Kidney (tissue), 13 donors: ENCODE measurements at regions not wholly inside any gene's neighbourhood (a gene's known extent, or its start where the extent isn't known, plus 50 kb on each side); places are given as distances from the start of the nearest gene placed in this dataset.

Experiments used
- DNase-seq, 5 donors: peaks; one replicate each; pipeline ENCODE4 v3.0.0-alpha.2; 2013 to 2020
- FAIRE-seq: peaks from 2 replicates; lab custom pipeline; 2012; peaks lifted over from hg19 to GRCh38; lab: Jason Lieb, UNC
- H3K27ac ChIP-seq, 2 donors: one replicate each; pipeline ENCODE4 v1.7.0; 2013; ENCODE audit warnings: low read depth in 2 of 2, low read length in 2 of 2, inconsistent platforms in 1 of 2
- H3K27me3 ChIP-seq: one replicate; pipeline ENCODE4 v1.7.1; 2013; ENCODE audit warnings: low read length, inconsistent platforms; ENCODE audit not compliant: control insufficient read depth, insufficient read depth
- H3K36me3 ChIP-seq, 3 donors: one replicate each; pipeline versions ENCODE4 v1.7.0 to v1.7.1; 2013; ENCODE audit warnings: low read length in 3 of 3, control low read depth in 1 of 3, inconsistent platforms in 1 of 3; ENCODE audit not compliant: insufficient read depth in 3 of 3, control insufficient read depth in 2 of 3
- H3K4me1 ChIP-seq, 3 donors: one replicate each; pipeline versions ENCODE4 v1.7.0 to v1.7.1; 2013; ENCODE audit warnings: low read length in 3 of 3, inconsistent platforms in 1 of 3, low read depth in 1 of 3; ENCODE audit not compliant: control insufficient read depth in 2 of 3, insufficient read depth in 2 of 3
- H3K4me3 ChIP-seq, 3 donors: one replicate each; pipeline versions ENCODE4 v1.7.0 to v1.8.1; 2013; ENCODE audit warnings: low read length in 3 of 3, control low read depth in 1 of 3, inconsistent platforms in 1 of 3
- H3K9ac ChIP-seq, 3 donors: one replicate each; pipeline versions ENCODE4 v1.7.0 to v1.7.1; 2013; ENCODE audit warnings: low read length in 3 of 3, control low read depth in 1 of 3, inconsistent platforms in 1 of 3
- H3K9me3 ChIP-seq, 3 donors: one replicate each; pipeline versions ENCODE4 v1.7.0 to v1.7.1; 2013; ENCODE audit warnings: low read length in 3 of 3, control low read depth in 1 of 3, inconsistent platforms in 1 of 3; ENCODE audit not compliant: control insufficient read depth in 2 of 3, insufficient read depth in 1 of 3
- intact Hi-C: fragments of 100-400 bp; cut with DNase I; formaldehyde crosslinking; loops from one replicate; pipeline ENCODE4 v1.11.1; 2022
- TF ChIP-seq, protein P1 (sequence below): IDR thresholded peaks from 3 replicates; pipeline ENCODE4 v1.5.1; 2012; ENCODE audit warnings: mild to moderate bottlenecking, moderate library complexity, borderline replicate concordance; ENCODE audit not compliant: insufficient read depth; ENCODE audit errors: extremely low read depth
- donor health status: control.
- donor health status: control.
- donor health status: control.
- donor health status: control.
- donor health status: control.
- donor health status: DM: yes; HTN: yes; CAD: no.
- donor health status: Normal renal cell carcinoma (clear cell type).

DNA sequence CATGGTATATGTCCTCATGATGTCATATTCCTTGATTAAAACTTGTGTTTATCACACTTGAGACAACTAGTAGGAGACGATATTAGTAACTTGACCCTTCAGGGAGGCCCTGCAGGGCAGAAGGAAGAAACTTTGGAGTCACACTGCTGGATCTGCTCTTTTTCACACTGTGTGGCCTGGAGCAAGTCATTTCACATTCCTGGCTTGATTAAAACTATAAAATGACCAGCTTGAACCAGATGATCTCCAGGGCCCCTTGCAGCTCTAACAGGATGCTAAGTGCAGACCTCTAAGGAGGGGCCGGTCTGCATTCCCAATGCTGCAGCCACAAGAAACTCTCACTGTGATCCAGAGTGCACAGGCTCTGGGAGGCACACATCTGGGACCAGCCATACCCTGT, 146.4 kb upstream of the ZNF366 start:
- peak in 4 of 5 donors; percentile 62 to 79 (median 73) for DNase-seq
- FAIRE-seq, result no peak
- Histone ChIP-seq H3K9me3 (no peaks in the 10 kb centered on the region), H3K27me3 (no peaks in the 10 kb centered on the region), H3K9ac (no peak overlapping the region), H3K4me3 (no peak overlapping the region), H3K27ac (no peak overlapping the region), H3K36me3 (no peaks in the 10 kb centered on the region), H3K4me1 (peaks cover 0 to 4% (median 3%) of the 10 kb centered on the region in 3 donors)
- TF ChIP-seq, protein P1, sequence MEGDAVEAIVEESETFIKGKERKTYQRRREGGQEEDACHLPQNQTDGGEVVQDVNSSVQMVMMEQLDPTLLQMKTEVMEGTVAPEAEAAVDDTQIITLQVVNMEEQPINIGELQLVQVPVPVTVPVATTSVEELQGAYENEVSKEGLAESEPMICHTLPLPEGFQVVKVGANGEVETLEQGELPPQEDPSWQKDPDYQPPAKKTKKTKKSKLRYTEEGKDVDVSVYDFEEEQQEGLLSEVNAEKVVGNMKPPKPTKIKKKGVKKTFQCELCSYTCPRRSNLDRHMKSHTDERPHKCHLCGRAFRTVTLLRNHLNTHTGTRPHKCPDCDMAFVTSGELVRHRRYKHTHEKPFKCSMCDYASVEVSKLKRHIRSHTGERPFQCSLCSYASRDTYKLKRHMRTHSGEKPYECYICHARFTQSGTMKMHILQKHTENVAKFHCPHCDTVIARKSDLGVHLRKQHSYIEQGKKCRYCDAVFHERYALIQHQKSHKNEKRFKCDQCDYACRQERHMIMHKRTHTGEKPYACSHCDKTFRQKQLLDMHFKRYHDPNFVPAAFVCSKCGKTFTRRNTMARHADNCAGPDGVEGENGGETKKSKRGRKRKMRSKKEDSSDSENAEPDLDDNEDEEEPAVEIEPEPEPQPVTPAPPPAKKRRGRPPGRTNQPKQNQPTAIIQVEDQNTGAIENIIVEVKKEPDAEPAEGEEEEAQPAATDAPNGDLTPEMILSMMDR, result no peak
- intact Hi-C loops, result no loop called here

DNA sequence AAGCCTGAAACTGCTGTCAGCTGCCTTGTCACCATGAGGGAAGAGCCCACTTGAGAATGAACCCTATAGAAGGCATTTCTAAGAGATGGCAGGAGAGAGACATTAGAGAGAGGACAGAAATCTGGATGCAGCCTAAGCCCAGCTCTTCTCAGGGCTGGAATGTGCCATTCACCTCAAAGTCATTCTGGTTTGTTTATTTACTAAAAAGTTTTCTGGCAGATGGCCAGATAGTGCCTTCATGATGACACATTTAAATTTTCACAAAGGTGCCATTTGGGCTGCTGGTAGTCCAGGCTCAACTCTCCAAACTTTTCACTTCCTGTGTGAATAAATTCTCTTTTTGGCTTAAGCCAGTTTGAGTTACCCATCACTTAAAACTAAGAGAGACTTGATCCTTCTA, 144.6 kb upstream of the ZNF366 start:
- Histone ChIP-seq H3K4me1 (peaks cover 0 to 4% (median 3%) of the 10 kb centered on the region in 3 donors), H3K27ac (no peak overlapping the region), H3K27me3 (no peaks in the 10 kb centered on the region), H3K36me3 (no peaks in the 10 kb centered on the region), H3K4me3 (no peak overlapping the region), H3K9ac (no peak overlapping the region), H3K9me3 (no peaks in the 10 kb centered on the region)
- FAIRE-seq (no peak), DNase-seq (no peak)
- TF ChIP-seq, protein P1, result no peak
- intact Hi-C loops, result no loop called here

DNA sequence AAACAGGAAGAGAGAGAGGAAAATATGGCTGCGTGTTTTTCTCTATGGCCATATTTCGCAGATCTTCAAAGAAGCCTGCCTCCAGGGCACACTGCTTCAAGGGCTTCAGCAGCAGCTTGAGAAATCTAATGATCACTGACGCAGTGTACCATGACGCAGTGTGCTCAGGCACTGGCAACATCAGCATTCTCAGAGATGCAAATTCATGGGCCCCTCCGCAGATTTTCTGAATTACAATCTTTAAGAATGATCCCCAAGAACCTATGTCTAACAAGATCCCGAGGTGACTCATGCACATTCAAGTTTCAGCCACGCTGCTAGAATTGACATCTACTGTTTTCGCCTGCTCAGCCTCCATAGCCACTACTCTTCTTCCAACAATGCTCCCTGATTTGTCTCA, 143.9 kb upstream of the ZNF366 start:
- no peaks in the 10 kb centered on the region for H3K36me3 ChIP-seq
- H3K27me3 ChIP-seq, result no peaks in the 10 kb centered on the region
- H3K4me3 ChIP-seq, result no peak overlapping the region
- no peak overlapping the region for H3K9ac ChIP-seq
- H3K27ac ChIP-seq, result no peak overlapping the region
- H3K4me1 ChIP-seq, result peaks cover 0 to 4% (median 3%) of the 10 kb centered on the region in 3 donors
- no peak for DNase-seq
- intact Hi-C loops, result no loop called here
- no peaks in the 10 kb centered on the region for H3K9me3 ChIP-seq
- TF ChIP-seq, protein P1, result no peak
- no peak for FAIRE-seq

DNA sequence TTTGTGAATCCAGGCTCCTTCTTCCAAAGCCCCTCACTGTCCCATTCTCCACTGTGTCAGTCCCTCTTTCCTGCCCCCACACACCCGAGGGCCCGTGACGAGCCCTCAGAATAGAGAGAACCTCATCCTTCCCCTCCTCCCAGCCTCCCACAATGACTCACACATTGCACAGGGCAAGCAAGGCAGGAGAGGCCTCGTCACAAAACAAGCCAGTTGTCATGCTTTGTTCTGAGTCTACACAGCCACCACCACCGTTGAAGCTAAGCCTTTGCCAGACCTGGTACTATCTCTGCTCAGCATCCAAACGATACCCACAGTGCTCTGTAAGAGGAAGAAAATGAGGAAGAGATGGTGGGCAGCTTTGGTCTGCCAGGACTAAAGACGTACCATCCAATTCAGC, 142.2 kb upstream of the ZNF366 start:
- Histone ChIP-seq H3K36me3 (no peaks in the 10 kb centered on the region), H3K9me3 (no peaks in the 10 kb centered on the region), H3K9ac (no peak overlapping the region), H3K27ac (no peak overlapping the region), H3K27me3 (no peaks in the 10 kb centered on the region), H3K4me1 (peaks cover 0 to 4% (median 3%) of the 10 kb centered on the region in 3 donors), H3K4me3 (no peak overlapping the region)
- TF ChIP-seq, protein P1, result no peak
- intact Hi-C loops, result no loop called here
- no peak for FAIRE-seq
- DNase-seq, result no peak
